GM20000 (cell line): ENCODE measurements at regions not wholly inside any gene's neighbourhood (a gene's known extent, or its start where the extent isn't known, plus 50 kb on each side); places are given as distances from the start of the nearest gene placed in this dataset.

Experiments used
- DNase-seq: peaks from one replicate; pipeline ENCODE4 v3.0.0; 2012; ENCODE audit warnings: low spot score
- TF ChIP-seq, protein P1 (sequence below): IDR thresholded peaks from 2 replicates; pipeline ENCODE4 v1.5.1; 2012; ENCODE audit warnings: mild to moderate bottlenecking, control low read depth; ENCODE audit errors: extremely low read depth, missing control alignments

DNA sequence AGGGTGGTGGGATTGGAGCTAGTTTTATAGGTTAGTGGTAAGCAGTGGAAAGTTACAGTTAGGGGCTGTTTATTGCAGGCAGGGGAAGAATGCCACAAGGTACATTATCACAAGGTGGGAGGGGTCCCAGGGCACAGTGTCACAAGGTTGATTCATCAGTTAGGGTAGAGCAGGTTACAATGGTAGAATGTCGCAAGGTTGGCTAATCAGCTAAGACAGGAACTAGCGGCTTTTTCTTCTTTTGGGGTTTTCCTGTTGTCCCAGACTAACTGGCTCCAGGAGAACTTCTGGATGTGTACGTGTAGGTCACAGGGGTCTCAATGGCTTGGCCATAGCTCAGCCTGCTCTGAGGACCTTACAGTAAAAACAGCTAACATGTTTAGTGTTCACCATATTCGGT is 1221.1 kb downstream of the SLITRK1 start:
- no peak for DNase-seq
- TF ChIP-seq, protein P1, sequence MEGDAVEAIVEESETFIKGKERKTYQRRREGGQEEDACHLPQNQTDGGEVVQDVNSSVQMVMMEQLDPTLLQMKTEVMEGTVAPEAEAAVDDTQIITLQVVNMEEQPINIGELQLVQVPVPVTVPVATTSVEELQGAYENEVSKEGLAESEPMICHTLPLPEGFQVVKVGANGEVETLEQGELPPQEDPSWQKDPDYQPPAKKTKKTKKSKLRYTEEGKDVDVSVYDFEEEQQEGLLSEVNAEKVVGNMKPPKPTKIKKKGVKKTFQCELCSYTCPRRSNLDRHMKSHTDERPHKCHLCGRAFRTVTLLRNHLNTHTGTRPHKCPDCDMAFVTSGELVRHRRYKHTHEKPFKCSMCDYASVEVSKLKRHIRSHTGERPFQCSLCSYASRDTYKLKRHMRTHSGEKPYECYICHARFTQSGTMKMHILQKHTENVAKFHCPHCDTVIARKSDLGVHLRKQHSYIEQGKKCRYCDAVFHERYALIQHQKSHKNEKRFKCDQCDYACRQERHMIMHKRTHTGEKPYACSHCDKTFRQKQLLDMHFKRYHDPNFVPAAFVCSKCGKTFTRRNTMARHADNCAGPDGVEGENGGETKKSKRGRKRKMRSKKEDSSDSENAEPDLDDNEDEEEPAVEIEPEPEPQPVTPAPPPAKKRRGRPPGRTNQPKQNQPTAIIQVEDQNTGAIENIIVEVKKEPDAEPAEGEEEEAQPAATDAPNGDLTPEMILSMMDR, result no peak

DNA sequence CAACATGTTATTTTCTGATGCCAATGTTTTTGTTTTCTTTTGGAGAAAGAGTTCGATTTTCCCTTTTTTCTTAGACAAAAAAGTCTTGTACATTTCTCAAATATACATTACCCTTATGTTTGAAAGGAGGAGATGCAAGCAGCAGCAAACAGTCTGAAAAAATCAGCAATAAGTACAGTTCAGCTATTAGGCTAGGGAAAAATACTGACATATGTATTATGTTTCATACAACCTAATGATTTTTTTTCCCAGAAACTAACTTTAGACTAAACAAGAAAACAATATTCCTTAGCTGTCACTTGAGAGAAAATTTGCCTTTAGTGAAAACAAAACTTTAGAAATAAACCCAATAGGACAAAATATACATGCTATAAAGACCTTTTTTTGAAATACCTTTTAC is 1223.5 kb downstream of the SLITRK1 start:
- DNase-seq, result no peak
- TF ChIP-seq, protein P1, result no peak

DNA sequence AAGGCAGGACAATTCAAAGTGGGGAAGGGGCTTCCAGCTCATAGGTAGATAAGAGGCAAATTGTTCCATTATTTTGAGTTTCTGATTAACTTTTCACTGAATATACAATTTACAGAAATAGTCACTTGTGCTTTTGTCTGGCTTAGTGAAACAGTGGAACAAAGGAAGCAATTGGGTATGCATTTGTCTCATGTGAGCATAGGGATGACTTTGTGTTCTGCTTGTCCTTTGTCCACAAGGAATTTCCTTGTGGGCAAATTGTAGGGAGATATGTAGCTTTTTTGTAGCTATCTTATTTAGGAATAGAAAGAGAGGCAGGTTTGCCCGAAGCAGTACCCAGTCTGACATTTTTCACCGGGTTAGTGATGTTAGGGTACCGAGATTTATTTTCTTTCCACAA is 1224.8 kb downstream of the SLITRK1 start:
- no peak for DNase-seq
- TF ChIP-seq, protein P1, result no peak

DNA sequence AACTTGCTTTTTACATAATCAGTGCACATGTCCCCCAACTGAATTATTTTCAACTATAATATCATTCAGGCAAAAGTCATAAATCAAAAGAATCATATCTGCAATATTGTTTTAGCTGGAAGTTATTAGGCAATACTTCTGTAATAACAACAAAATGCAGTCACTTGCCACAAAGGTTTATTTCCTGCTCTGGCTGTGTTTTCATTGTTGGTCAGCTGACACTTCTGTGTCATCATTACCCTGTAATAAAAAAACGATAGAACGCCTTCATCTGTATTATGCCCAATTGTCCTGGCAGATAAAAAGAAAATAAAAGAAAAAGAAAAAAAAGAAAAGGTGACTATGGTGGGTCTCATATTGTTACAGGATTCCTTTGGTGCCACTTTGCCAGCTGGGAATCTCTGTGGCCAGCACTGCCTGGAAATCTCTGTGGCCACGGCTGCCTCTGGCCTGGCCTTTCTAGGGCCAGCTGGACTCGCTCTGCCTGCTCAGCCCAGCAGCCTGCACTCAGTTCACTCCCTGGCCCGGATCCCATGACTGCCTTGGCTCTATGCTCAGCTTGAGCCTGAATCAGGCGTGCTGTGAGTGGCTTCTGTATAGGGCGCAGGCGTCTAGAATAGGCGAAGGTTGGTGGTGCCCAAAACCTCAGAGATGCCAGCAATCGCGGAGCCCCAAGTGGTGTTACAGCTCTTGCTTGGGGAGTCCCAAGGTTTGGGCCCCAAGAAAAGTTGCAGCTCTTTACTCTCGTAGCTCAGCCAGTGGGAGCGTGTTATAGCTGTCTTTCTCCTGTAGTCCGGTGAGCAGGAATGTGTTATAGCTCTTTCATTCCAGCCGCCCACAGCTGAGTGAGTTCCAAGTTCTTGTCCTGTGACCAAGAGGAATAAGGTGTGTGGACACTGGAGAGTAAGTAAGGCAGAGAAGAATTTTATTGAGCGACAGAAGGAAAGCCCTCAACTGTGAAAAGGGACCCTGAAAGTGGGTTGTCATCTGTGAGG is 1227.1 kb downstream of the SLITRK1 start:
- TF ChIP-seq, protein P1, result no peak
- no peak for DNase-seq

DNA sequence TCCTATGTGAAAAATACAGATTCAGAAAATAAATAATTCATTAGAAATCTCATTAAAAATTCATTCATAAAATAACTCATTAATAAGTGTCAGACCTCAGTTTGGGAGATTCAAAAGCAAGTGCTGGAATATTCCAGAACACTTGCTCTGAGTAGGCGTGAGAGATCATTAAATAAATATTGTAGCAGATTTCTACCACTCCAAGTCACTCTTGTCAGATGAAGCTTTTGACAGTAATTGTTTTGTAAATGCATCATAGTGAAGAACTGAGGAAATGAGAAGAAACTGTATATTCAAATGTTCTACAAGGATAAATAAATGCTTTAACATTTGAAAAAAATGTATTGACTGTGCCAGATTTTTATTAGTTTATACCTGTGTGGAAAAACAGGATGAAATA is 1228.1 kb downstream of the SLITRK1 start:
- TF ChIP-seq, protein P1, result no peak
- no peak for DNase-seq

DNA sequence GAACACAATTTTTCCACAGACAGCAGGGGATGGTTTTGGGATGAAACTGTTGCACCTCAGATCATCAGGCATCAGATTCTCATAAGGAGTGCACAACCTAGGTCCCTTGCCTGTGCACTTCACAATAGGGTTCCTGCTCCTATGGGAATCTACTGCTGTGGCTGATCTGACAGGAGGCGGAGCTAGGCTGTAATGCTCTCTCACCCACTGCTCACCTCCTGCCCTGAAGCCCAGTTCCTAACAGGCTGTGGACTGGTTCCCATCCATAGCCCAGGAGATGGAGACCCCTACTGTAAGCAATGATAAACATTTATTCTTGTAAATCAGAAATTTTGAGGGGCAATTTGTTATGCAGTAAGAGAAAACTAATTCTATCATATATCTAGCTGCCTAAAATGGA is 1234.7 kb downstream of the SLITRK1 start:
- no peak for DNase-seq
- TF ChIP-seq, protein P1, result no peak

DNA sequence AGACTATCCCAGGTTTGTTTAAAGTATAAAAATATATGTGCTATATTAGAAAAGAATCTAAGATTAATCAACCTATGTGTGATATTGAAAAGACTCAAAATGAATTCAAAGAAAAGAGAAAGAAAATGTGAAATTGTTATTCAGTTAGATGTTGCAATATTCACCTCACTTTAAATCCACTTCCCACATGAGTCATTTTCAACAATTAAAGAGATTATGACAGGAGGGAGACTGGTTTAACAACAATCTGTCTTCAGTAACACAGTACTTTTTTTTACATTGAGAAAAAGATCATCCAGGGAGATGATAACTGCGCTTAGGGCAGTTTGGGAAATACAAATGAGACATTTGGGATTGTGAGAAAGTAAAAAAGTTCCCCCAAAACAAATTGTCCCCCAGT is 1246.2 kb downstream of the SLITRK1 start:
- TF ChIP-seq, protein P1, result no peak
- no peak for DNase-seq
